22Rv1 (cell line): ENCODE measurements at regions not wholly inside any gene's neighbourhood (a gene's known extent, or its start where the extent isn't known, plus 50 kb on each side); places are given as distances from the start of the nearest gene placed in this dataset.
"Not testable (repeated sequence)": the region's sequence is repeated elsewhere in the genome, so short reads cannot be mapped to it uniquely, and the experiment has no call there.

Source experiments
- H3K27ac ChIP-seq: fragments of 450-650 bp; 2 replicates; pipeline ENCODE4 v1.5.1; 2017
- ZFX ChIP-seq: fragments of 450-650 bp; IDR thresholded peaks from 2 replicates; pipeline ENCODE4 v1.6.1; 2017; ENCODE audit warnings: antibody characterized with exemption, borderline replicate concordance
- TF ChIP-seq, protein P1 (sequence below): fragments of 450-650 bp; IDR thresholded peaks from 2 replicates; pipeline ENCODE4 v1.5.1; 2017; ENCODE audit warnings: mild to moderate bottlenecking

DNA sequence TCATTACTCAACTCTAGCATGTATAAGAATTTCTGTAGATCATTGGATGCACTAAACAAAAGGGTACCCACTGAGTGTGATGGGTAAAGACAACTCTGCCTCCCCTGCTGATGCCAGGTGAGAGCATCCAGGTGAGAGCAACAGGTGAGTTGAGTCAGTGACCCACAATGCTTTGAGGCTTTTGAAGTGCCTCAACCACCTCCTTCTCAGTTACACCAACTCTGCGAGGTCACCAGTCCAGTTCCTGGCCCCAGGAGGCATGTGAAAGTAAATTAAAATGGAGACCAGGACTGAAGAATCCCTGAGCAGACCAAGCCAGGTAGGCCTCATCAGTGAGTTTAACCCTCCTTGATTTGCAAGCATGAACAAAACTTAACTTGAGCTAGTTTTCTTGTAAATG, 505.8 kb downstream of the EBF1 start:
- TF ChIP-seq, protein P1, sequence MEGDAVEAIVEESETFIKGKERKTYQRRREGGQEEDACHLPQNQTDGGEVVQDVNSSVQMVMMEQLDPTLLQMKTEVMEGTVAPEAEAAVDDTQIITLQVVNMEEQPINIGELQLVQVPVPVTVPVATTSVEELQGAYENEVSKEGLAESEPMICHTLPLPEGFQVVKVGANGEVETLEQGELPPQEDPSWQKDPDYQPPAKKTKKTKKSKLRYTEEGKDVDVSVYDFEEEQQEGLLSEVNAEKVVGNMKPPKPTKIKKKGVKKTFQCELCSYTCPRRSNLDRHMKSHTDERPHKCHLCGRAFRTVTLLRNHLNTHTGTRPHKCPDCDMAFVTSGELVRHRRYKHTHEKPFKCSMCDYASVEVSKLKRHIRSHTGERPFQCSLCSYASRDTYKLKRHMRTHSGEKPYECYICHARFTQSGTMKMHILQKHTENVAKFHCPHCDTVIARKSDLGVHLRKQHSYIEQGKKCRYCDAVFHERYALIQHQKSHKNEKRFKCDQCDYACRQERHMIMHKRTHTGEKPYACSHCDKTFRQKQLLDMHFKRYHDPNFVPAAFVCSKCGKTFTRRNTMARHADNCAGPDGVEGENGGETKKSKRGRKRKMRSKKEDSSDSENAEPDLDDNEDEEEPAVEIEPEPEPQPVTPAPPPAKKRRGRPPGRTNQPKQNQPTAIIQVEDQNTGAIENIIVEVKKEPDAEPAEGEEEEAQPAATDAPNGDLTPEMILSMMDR: no peak
- TF ChIP-seq ZFX: no peak
- H3K27ac ChIP-seq: peak overlapping the region; percentile 87

DNA sequence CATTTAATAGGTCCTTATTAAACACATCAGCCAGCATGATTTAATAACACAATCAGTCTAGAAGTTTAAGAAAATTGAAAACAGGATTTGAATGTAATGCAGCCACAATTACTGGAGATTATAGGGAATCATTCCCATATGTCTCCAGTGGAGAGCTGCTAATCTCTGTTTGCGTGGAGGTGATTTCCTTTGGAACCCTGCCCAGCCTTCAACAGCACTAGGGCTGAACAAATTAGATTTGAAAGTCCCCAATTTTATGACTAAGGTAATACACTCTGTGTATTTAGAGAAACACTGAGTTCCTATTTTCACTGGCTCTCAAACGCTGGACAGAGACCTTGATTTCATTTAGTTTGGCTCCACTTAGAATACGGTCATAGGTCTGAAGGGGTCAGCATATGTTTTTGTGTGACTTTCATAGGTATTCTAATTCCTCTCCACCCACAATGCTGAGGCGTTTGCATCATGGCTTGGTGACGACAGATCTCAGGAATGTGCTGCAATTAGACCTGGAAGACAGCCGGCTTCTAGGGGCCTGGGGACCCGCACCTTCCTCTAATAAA, 508.3 kb downstream of the EBF1 start:
- H3K27ac ChIP-seq: no peak overlapping the region
- no peak for TF ChIP-seq ZFX
- TF ChIP-seq, protein P1: no peak

DNA sequence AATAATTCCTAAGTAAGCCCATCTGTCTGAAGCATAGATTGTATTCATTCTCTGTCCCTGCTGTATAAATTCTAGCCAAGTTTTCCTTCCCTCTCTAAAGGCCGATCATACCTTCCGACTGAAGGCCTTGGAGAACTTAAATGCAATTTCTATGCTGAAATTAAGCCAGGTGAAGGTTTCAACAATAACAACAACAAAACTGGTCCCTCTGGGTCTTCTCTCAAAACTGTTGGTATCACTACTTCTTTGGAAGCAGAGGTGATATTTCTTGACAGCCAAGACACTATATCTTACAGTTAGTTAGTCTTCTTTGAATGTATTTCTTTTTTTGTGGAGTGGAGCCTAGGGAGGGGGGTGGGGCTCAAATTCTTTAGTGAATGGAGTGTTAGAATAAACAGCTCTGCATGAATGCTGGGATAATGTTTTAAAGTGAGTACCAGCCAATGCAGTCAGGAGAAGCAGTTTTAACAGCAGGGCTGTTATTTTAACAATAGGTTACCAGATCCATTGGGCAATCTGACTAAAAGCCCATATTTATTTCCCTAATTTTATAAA, 508.9 kb downstream of the EBF1 start:
- TF ChIP-seq, protein P1: no peak
- TF ChIP-seq ZFX: no peak
- H3K27ac ChIP-seq: no peak overlapping the region

DNA sequence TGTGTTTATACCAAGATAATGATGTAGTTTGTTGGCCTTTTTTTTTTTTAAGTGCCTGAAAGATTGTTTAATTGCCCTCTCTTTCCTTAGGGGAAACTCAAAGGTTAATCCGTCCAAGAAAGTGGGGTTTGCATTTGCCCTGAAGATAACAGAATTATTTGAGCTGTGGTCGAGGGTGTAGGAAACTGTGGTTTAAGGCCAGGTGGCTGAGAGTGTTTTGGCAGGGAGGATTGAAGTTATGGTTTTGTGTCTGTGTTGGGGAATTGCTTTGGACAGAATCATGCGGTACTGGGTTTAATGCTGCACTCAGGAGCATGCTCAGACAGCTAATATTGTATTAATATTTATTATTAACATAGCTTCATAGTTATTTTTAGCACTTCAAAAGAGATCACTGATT, 509.8 kb downstream of the EBF1 start:
- no peak overlapping the region for H3K27ac ChIP-seq
- TF ChIP-seq ZFX: no peak
- TF ChIP-seq, protein P1: no peak

DNA sequence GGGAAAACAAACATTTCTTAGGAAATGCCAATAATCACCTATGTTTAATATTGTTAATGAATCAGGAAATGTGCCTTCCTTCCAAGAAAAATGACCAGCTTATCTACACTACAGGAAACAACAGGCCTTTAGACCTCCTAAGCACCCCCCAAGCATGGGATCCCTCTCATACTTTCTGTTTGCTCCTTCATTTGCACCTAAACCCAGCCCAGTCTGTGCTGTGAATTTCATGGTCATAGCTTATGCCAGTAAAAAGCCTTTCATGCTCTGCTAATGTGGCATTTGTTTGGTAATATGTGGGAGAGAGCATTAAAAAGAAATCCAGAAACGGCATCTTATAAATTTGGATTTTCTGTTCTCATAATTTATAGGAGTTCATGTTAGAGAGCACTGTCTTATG, 511.1 kb downstream of the EBF1 start:
- H3K27ac ChIP-seq: no peak overlapping the region
- TF ChIP-seq ZFX: no peak
- TF ChIP-seq, protein P1: no peak

GRCh38 chr5:158586054-158586453, 513.7 kb downstream of the EBF1 start:
- H3K27ac ChIP-seq: no peak overlapping the region
- no peak for TF ChIP-seq ZFX
- TF ChIP-seq, protein P1: no peak

- H3K27ac ChIP-seq: not testable (repeated sequence)
These were observed 517.0 kb downstream of the EBF1 start for GRCh38 chr5:158582669-158583068.

DNA sequence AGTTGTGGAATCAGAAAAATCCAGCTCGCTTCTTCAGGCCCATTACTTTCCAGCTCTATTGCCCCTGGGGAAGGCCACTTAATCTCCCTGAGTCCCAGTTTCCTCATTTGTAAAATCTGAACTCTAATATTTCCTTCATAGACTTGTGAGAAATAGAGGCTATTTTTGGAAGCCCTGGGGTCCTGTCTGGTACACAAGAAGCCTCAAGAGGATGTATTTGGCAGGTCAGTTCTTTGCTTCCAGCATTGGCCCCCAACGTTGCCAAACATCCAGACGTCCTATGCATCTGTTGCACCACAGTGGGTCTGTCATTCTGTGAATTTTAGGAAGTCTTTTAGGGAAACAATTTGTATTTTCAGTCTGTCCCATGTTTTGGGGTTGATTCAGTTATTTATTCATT, 525.9 kb downstream of the EBF1 start:
- no peak overlapping the region for H3K27ac ChIP-seq
- no peak for TF ChIP-seq ZFX
